ENCODE measurements at regions not wholly inside any gene's neighbourhood (a gene's known extent, or its start where the extent isn't known, plus 50 kb on each side); places are given as distances from the start of the nearest gene placed in this dataset.

GRCh38 chr2:16019060-16019480 lies 78.7 kb downstream of the MYCN start:
- Mint-ChIP-seq H3K36me3 (no peaks in the 10 kb centered on the region), H3K9me3 (peaks cover 0 to 2% (median 0%) of the 10 kb centered on the region in 11 donors), H3K4me1 (peaks cover 0 to 5% (median 0%) of the 10 kb centered on the region in 7 donors), H3K27ac (no peak overlapping the region), H3K4me3 (no peak overlapping the region), H3K27me3 (peaks cover 13 to 26% (median 22%) of the 10 kb centered on the region in 5 donors)
- CTCF ChIA-PET: no interaction called here
- H3K4me1 ChIP-seq (ENCODE audit: control insufficient read depth in 2 of 2, insufficient read depth in 2 of 2, low read length in 2 of 2): no peaks in the 10 kb centered on the region
- H3K4me3 ChIP-seq (ENCODE audit: low read length): no peak overlapping the region
- H3K27me3 ChIP-seq (ENCODE audit: control insufficient read depth in 2 of 2, insufficient read depth in 2 of 2, low read length in 2 of 2): peaks cover 0 to under 1% of the 10 kb centered on the region in 2 donors
- no peak overlapping the region for H3K27ac ChIP-seq (ENCODE audit: low read depth, low read length)
- H3K9me3 ChIP-seq (ENCODE audit: control insufficient read depth in 2 of 3, low read length in 3 of 3): no peaks in the 10 kb centered on the region
- ATAC-seq (no peak), DNase-seq (no peak)
- intact Hi-C loops (cut with micrococcal nuclease): no loop called here
- POLR2A ChIA-PET: no interaction called here
- H3K36me3 ChIP-seq (ENCODE audit: control insufficient read depth in 2 of 3, insufficient read depth in 3 of 3, low read length in 3 of 3): no peaks in the 10 kb centered on the region

GRCh38 chr2:16018277-16019059 lies 78.1 kb downstream of the MYCN start:
- Histone ChIP-seq H3K27me3 (ENCODE audit: control insufficient read depth in 2 of 2, insufficient read depth in 2 of 2, low read length in 2 of 2) (peaks cover 0 to 5% of the 10 kb centered on the region in 2 donors), H3K27ac (ENCODE audit: low read depth, low read length) (no peak overlapping the region), H3K4me1 (ENCODE audit: control insufficient read depth in 2 of 2, insufficient read depth in 2 of 2, low read length in 2 of 2) (no peaks in the 10 kb centered on the region), H3K9me3 (ENCODE audit: control insufficient read depth in 2 of 3, low read length in 3 of 3) (no peaks in the 10 kb centered on the region), H3K36me3 (ENCODE audit: control insufficient read depth in 2 of 3, insufficient read depth in 3 of 3, low read length in 3 of 3) (no peaks in the 10 kb centered on the region), H3K4me3 (ENCODE audit: low read length) (no peak overlapping the region)
- ChIA-PET POLR2A (no interaction called here), CTCF (no interaction called here)
- Mint-ChIP-seq H3K27ac (no peak overlapping the region), H3K4me3 (no peak overlapping the region), H3K27me3 (peaks cover 16 to 30% (median 26%) of the 10 kb centered on the region in 5 donors), H3K9me3 (peaks cover 0 to 2% (median 0%) of the 10 kb centered on the region in 11 donors), H3K4me1 (peaks cover 0 to 9% (median 3%) of the 10 kb centered on the region in 7 donors), H3K36me3 (peaks cover 0 to 2% (median 0%) of the 10 kb centered on the region in 5 donors)
- DNase-seq: no peak
- no peak for ATAC-seq
- intact Hi-C loops (cut with micrococcal nuclease): no loop called here

- no peak overlapping the region for H3K4me3 ChIP-seq (ENCODE audit: low read length)
- no peaks in the 10 kb centered on the region for H3K4me1 ChIP-seq (ENCODE audit: control insufficient read depth in 2 of 2, insufficient read depth in 2 of 2, low read length in 2 of 2)
- Mint-ChIP-seq H3K4me1 (peaks cover 0 to 12% (median 6%) of the 10 kb centered on the region in 7 donors), H3K9me3 (peaks cover 0 to 6% (median 0%) of the 10 kb centered on the region in 11 donors), H3K36me3 (peaks cover 0 to 5% (median 0%) of the 10 kb centered on the region in 5 donors), H3K27ac (no peak overlapping the region), H3K4me3 (no peak overlapping the region), H3K27me3 (peaks cover 19 to 39% (median 31%) of the 10 kb centered on the region in 5 donors)
- no peak for ATAC-seq
- H3K36me3 ChIP-seq (ENCODE audit: control insufficient read depth in 2 of 3, insufficient read depth in 3 of 3, low read length in 3 of 3): no peaks in the 10 kb centered on the region
- no peak overlapping the region for H3K27ac ChIP-seq (ENCODE audit: low read depth, low read length)
- H3K9me3 ChIP-seq (ENCODE audit: control insufficient read depth in 2 of 3, low read length in 3 of 3): no peaks in the 10 kb centered on the region
- no peak for DNase-seq
- intact Hi-C loops (cut with micrococcal nuclease): no loop called here
- peaks cover 0 to 5% of the 10 kb centered on the region in 2 donors for H3K27me3 ChIP-seq (ENCODE audit: control insufficient read depth in 2 of 2, insufficient read depth in 2 of 2, low read length in 2 of 2)
- CTCF ChIA-PET: no interaction called here
- POLR2A ChIA-PET: interaction anchor here (0.7 kb wide), 1 partner anchor 47 kb away, joined by 3 read pairs; no protein-coding TSS in a partner anchor
Observed at GRCh38 chr2:16016282-16016681, 75.9 kb downstream of the MYCN start.

- H3K27me3 Mint-ChIP-seq: peaks cover 19 to 39% (median 31%) of the 10 kb centered on the region in 5 donors
- H3K36me3 ChIP-seq (ENCODE audit: control insufficient read depth in 2 of 3, insufficient read depth in 3 of 3, low read length in 3 of 3): no peaks in the 10 kb centered on the region
- intact Hi-C loops (cut with micrococcal nuclease): no loop called here
- H3K4me3 Mint-ChIP-seq: no peak overlapping the region
- H3K4me1 ChIP-seq (ENCODE audit: control insufficient read depth in 2 of 2, insufficient read depth in 2 of 2, low read length in 2 of 2): no peaks in the 10 kb centered on the region
- POLR2A ChIA-PET: interaction anchor here (0.7 kb wide), 1 partner anchor 47 kb away, joined by 3 read pairs; no protein-coding TSS in a partner anchor
- H3K9me3 Mint-ChIP-seq: peaks cover 0 to 6% (median 0%) of the 10 kb centered on the region in 11 donors
- no peak for ATAC-seq
- no peak overlapping the region for H3K4me3 ChIP-seq (ENCODE audit: low read length)
- no peak for DNase-seq
- CTCF ChIA-PET: no interaction called here
- peaks cover 0 to 5% of the 10 kb centered on the region in 2 donors for H3K27me3 ChIP-seq (ENCODE audit: control insufficient read depth in 2 of 2, insufficient read depth in 2 of 2, low read length in 2 of 2)
- H3K27ac ChIP-seq (ENCODE audit: low read depth, low read length): no peak overlapping the region
- no peaks in the 10 kb centered on the region for H3K9me3 ChIP-seq (ENCODE audit: control insufficient read depth in 2 of 3, low read length in 3 of 3)
- peaks cover 0 to 12% (median 6%) of the 10 kb centered on the region in 7 donors for H3K4me1 Mint-ChIP-seq
- no peak overlapping the region for H3K27ac Mint-ChIP-seq
- H3K36me3 Mint-ChIP-seq: peaks cover 0 to 5% (median 0%) of the 10 kb centered on the region in 5 donors
Observed at GRCh38 chr2:16015903-16016265, 75.5 kb downstream of the MYCN start.

GRCh38 chr2:16015210-16015902 lies 75.0 kb downstream of the MYCN start:
- Histone ChIP-seq H3K27ac (ENCODE audit: low read depth, low read length) (no peak overlapping the region), H3K4me1 (ENCODE audit: control insufficient read depth in 2 of 2, insufficient read depth in 2 of 2, low read length in 2 of 2) (no peaks in the 10 kb centered on the region), H3K4me3 (ENCODE audit: low read length) (no peak overlapping the region), H3K27me3 (ENCODE audit: control insufficient read depth in 2 of 2, insufficient read depth in 2 of 2, low read length in 2 of 2) (peaks cover 0 to 5% of the 10 kb centered on the region in 2 donors), H3K36me3 (ENCODE audit: control insufficient read depth in 2 of 3, insufficient read depth in 3 of 3, low read length in 3 of 3) (no peaks in the 10 kb centered on the region), H3K9me3 (ENCODE audit: control insufficient read depth in 2 of 3, low read length in 3 of 3) (no peaks in the 10 kb centered on the region)
- no peak overlapping the region for H3K4me3 Mint-ChIP-seq
- DNase-seq: no peak
- peaks cover 0 to 12% (median 6%) of the 10 kb centered on the region in 7 donors for H3K4me1 Mint-ChIP-seq
- peaks cover 0 to 6% (median 0%) of the 10 kb centered on the region in 11 donors for H3K9me3 Mint-ChIP-seq
- intact Hi-C loops (cut with micrococcal nuclease): no loop called here
- POLR2A ChIA-PET: no interaction called here
- ATAC-seq: no peak
- H3K36me3 Mint-ChIP-seq: peaks cover 0 to 5% (median 0%) of the 10 kb centered on the region in 5 donors
- H3K27me3 Mint-ChIP-seq: peaks cover 19 to 39% (median 31%) of the 10 kb centered on the region in 5 donors
- CTCF ChIA-PET: interaction anchor here (0.6 kb wide), 1 partner anchor 29 kb away, joined by 3 read pairs; no protein-coding TSS in a partner anchor
- no peak overlapping the region for H3K27ac Mint-ChIP-seq

GRCh38 chr2:16014802-16015201 lies 74.5 kb downstream of the MYCN start:
- H3K9me3 ChIP-seq (ENCODE audit: control insufficient read depth in 2 of 3, low read length in 3 of 3): no peaks in the 10 kb centered on the region
- H3K27ac ChIP-seq (ENCODE audit: low read depth, low read length): no peak overlapping the region
- H3K4me1 ChIP-seq (ENCODE audit: control insufficient read depth in 2 of 2, insufficient read depth in 2 of 2, low read length in 2 of 2): no peaks in the 10 kb centered on the region
- H3K4me3 Mint-ChIP-seq: peak overlapping the region in 2 of 10 donors; percentile 14 to 46
- peaks cover 19 to 39% (median 31%) of the 10 kb centered on the region in 5 donors for H3K27me3 Mint-ChIP-seq
- ChIA-PET POLR2A (no interaction called here), CTCF (interaction anchor here (0.6 kb wide), 1 partner anchor 30 kb away, joined by 3 read pairs; no protein-coding TSS in a partner anchor)
- intact Hi-C loops (cut with micrococcal nuclease): no loop called here
- peaks cover 0 to 12% (median 6%) of the 10 kb centered on the region in 7 donors for H3K4me1 Mint-ChIP-seq
- peaks cover 0 to 6% (median 0%) of the 10 kb centered on the region in 11 donors for H3K9me3 Mint-ChIP-seq
- DNase-seq: no peak
- peaks cover 0 to 5% (median 0%) of the 10 kb centered on the region in 5 donors for H3K36me3 Mint-ChIP-seq
- H3K27me3 ChIP-seq (ENCODE audit: control insufficient read depth in 2 of 2, insufficient read depth in 2 of 2, low read length in 2 of 2): peaks cover 0 to 5% of the 10 kb centered on the region in 2 donors
- H3K36me3 ChIP-seq (ENCODE audit: control insufficient read depth in 2 of 3, insufficient read depth in 3 of 3, low read length in 3 of 3): no peaks in the 10 kb centered on the region
- H3K27ac Mint-ChIP-seq: peak overlapping the region in 1 of 9 donors; percentile 10
- ATAC-seq: no peak
- no peak overlapping the region for H3K4me3 ChIP-seq (ENCODE audit: low read length)

All from naive thymus-derived CD4-positive, alpha-beta T cell (primary cell).